SK-N-DZ (cell line): ENCODE measurements at regions not wholly inside any gene's neighbourhood (a gene's known extent, or its start where the extent isn't known, plus 50 kb on each side); places are given as distances from the start of the nearest gene placed in this dataset.
"Not testable (repeated sequence)": the region's sequence is repeated elsewhere in the genome, so short reads cannot be mapped to it uniquely, and the experiment has no call there.

ENCODE experiments used
- DNase-seq: peaks from one replicate; pipeline ENCODE4 v3.0.0-alpha.2; 2015; ENCODE audit warnings: low spot score

DNA sequence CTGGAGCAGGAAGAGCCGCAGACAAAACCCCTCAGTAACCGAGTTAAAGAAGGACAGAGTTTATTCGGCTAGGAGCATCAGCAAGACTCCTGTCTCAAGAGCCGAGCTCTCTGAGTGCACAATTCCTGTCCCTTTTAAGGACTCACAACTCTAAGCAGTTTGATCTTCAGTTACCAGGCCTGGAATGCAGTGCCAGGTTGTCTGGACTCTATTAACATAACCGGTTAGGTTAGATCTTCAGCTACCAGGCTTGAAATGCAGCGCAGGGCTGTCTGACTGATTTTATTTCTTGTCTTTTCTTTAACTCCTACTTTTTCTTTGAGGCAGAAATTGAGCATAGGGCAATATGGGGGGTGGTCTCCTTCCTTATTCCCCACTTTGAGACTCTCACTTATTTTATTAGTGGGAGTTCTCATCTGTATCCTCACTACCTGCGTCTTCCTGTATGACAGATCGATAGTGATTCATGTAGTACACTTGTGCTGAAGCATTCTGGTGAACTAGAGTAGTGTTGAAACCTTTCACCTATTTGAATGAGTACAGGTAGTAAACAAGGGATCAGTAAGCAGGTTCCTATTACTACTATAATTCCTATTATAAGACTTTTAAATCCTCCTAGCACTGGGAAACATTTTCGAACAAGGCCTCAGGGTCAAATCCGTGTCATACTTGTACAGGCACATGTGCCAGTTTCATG lies 325.0 kb downstream of the CGGBP1 start:
- DNase-seq, result no peak

DNA sequence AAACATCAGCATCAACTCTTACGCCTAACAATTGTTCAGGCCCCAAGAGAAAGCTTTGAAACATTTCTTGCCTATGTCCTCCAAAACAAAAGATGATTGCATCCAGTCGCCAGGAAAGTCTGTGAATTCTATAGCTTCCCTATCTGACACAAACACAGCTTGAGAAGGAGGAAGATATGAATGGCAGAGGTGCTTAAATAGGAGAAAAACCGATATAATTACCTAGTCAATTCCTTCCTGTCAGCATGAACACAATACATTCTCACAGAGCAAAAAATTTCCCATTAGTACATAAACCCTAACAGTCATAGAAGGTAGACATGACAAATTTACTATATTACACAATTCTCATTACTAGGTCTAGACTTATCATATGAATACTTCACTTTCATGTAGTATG lies 326.5 kb downstream of the CGGBP1 start:
- DNase-seq, result no peak

DNA sequence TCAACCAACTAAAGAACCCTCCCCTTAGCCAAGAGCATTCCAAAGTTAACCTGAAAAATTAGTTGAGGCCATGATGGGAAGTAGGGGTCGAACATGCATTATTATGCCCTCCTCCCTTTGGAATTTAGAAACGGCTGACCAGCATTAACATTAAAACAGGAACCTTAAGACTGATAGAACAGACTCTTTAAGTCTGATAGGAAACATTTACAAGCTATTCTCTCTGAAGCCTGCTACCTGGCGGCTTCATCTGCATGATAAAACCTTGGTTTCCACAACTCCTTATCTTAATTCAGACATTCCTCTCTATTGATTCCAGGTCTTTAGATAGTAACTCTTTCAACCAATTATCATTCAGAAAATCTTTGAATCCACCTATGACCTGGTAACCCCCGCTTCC lies 331.0 kb downstream of the CGGBP1 start:
- no peak for DNase-seq

DNA sequence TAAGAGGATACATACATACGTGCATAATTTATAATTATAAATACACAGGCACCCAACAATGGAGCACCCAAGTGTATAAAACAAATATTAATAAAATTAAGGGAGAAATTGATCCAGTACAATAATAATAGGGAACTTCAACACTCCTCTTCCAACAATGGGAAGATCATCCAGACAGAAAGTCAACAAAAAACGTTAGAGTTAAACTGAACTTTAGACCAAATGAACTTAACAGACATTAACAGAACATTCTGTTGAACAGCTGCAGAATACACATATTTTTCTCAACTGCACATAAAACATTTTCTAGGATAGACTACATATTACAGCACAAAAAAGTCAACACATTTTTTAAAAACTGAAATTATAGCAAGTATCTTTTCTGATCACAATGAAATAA lies 339.7 kb downstream of the CGGBP1 start:
- DNase-seq, result no peak

DNA sequence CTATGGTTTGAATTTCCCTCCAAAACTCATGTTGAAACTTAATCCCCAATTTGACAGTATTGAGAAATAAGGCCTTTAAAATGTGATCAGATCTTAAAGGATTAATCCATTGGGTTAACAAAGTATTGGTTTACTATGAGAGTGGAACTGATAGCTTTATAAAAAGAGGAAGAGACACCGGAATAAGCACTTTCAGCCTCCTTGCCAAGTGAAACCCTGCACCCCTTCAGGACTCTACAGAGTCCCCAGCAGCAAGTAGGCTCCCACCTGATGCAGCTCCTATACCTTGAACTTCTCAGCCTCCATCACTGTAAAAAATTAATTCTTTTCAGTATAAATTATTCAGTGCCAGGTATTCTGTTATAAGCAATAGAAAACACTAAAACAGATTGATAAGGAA lies 348.3 kb downstream of the CGGBP1 start:
- no peak for DNase-seq

DNA sequence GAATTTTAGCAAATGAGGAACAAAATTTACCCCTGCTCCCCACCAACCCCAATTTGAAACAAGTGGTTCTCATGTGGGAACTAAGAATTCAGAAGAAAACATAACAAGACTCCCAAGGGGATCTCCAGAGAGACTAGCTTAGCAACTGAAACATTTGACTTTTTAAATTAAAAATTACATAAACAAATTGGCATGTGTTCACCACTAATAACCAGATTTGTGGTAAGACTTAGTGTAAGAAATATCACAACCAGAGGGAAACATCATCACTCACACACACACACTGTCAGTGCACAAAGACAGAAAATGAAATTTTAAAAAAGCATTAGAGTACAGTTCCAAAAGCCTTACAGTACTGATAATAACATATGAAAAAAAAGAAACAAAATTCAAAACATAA lies 348.8 kb downstream of the CGGBP1 start:
- DNase-seq, result no peak

DNA sequence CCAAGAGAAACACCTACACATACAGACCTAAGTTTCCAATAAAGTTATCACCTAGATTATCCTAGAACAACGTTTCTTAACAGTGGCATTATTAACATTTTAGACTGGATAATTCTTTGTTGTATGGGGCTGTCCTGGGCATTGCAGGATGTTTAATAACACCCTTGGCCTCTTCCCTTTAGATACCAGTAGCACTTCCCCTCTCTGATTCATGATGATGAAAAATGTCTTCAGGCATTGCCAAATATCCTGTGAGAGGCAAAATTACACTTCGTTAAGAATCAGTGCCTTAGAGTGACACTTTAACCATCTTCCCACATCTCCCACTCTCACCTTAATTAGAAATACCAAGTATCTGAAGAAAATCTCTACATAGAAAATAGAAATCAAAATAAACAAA lies 352.6 kb downstream of the CGGBP1 start:
- DNase-seq, result no peak

DNA sequence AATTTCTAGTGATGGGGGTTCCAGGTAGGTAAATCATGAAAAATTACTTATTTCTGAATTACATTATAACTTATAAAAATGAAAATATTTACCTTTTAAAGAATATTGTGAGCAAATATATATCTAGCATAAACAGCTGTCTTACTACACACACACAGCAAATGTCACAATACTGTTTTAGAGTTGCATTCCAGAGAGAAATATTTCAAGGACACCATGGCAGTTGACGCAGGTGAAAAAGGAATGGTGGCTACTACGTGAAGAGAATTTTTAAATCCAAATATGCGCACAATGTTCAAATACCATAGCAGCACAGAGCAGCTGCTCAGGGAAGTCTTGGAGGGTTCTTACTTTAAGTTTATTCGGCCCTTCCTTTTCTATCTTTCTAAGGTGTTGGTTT lies 356.2 kb downstream of the CGGBP1 start:
- DNase-seq, result no peak

DNA sequence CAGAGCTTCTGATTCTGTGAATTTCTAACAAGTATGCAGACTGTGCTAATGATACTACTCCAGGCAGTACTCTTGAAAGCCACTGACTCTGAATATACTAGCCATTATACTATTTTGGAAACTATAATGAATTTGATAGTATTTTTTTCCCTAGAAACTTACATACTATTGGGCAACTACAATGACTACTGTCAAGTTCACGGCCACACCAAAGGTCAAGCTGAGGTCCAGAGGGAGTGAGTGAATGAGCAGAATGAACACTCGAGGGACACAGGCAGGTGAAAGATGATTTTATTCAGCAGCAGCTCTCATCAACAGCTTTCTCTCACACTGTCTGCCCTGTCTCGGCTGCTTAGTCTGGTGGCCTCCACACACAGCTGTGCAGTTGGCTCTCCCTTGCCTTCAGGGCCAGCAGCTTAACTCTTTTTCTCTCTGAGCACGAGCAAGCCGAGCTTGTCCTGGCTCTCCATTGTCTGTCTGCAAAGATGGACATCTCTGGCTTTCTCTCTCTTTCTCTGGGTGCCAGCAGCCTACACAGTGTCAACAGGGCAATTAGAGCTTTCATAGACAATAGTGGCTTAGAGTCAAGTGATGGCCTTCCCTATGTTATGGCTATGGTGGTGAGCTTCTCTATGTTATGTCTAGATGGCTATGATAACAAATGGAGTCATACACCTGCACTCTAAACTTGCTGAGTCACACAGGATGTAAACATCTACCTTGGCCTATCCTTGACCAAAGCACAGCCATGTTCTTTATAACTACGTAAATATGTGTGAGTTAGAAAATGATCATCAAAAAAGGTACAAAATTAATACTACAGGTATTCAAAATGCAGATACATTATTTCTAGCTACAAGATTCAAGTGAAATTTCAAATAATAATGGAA lies 362.4 kb downstream of the CGGBP1 start:
- no peak for DNase-seq

DNA sequence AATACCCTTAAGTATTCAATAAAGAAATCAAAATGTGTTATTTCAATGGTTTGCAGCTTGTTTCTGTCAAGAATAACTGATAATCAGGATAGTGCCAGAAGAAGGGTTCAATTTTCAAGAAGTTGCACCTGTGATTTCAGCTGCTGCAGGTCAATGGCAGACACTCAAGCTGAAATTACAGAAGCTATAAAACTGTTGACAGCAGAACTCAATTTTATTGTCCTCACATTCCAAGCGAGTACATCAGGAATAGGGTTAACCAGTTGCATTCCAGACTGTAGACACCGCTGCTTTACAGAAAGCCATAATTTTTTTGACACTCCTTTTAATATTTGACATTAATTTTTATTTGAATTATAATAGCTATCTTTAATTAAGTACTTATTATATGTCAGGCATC lies 364.1 kb downstream of the CGGBP1 start:
- DNase-seq, result no peak

DNA sequence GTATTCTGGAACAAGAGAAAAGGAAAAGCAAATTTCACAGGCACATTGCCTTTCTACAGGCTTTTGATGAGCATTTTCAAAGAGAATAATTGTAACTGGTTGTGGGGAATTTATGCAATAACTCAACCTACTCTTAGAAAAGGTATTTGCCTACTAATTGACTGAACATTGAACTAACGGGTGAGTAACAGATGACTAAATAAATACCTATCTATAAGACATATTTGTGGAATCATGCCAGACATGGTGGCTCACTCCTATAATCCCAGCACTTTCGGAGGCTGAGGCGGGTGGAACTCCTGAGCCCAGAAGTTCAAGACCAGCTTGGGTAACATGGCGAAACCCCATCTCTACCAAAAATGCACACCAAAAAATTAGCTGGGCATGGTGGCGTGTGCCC lies 367.7 kb downstream of the CGGBP1 start:
- no peak for DNase-seq

DNA sequence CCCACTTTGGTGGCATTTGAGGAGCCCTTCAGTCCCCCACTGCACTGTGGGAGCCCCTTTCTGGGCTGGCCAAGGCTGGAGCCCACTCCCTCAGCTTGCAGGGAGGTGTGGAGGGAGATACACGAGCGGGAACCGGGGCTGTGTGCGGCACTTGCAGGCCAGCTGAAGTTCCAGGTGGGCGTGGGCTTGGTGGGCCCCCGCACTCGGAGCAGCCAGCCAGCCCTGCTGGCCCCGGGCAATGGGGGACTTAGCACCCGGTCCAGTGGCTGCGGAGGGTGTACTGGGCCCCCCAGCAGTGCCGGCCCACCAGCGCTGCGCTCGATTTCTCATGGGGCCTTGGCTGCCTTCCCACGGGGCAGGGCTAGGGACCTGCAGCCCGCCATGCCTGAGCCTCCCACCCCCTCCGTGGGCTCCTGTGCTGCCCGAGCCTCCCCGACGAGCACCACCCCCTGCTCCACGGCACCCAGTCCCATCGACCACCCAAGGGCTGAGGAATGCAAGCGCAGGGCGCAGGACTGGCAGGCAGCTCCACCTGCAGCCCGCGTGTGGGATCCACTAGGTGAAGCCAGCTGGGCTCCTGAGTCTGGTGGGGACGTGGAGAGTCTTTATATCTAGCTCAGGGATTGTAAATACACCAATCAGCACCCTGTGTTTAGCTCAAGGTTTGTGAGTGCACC lies 379.7 kb downstream of the CGGBP1 start:
- DNase-seq, result not testable (repeated sequence)

DNA sequence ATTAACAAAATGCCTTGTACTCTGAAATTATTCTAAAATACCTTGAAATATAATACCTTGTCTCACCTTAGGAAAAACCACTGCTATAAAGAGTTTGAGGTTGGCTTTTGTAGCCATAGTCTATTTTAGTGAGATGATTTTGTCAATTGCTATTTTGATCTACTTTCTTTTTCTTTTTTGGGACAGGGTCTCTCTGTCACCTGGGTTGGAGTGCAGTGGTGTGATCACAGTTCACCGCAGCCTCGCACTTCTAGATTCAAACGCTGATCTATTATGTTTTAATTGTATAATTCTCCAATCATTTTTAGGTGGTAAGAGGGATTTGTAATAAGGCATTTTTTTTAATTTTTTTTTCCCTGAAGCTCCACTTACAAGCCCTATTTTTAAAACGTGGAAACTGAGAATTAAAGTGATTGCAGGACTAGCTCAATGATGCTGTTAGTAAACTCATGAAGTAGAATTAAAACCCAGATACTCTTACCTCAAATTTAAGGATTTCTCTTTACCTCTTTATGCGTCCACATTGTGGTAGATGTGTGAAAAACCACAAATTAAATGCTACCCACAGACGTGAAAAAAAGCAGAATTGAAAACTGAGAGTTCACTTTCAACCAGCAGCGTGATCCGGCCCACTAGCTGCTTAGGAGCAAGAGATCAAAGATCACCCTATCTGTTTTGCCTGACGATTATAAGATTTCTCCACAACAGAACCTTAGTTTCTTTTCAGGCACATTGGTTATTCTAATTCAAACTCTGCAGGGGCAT lies 384.2 kb downstream of the CGGBP1 start:
- no peak for DNase-seq

DNA sequence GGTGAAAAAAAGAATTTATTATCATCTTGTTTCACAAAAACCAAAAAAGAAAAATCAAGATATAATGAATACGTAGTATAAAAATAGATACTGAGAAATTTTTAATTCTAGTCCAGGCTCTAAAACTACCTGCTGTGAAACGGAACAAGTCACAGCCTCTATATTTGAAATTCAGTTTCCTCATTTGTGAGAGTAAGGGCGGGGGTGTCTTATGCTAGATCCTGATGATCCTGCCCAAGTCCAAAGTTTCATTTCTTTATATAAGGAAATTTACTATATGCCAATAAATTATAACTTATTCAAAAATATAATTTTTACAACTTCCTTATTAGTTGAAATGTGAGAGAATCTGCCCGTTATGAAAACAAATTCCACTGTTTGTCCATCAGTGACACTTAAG lies 385.7 kb downstream of the CGGBP1 start:
- DNase-seq, result no peak

DNA sequence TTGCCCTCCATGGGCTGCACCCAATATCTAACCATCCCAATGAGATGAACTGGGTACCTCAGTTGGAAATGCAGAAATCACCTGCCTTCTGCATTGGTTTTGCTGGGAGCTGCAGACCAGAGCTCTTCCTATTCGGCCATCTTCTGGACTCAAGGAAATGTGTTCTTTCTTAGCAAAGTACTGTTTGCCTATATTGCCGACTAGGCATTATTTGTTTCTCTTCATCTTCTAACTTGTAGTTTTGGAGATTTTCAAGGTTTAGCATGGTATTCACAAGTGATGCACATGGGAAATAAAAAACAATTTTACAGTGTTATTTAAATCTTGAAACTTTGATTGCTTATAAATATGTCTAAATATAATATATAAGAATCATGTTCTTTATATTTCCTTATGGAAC lies 377.8 kb upstream of the POU1F1 start:
- DNase-seq, result no peak

DNA sequence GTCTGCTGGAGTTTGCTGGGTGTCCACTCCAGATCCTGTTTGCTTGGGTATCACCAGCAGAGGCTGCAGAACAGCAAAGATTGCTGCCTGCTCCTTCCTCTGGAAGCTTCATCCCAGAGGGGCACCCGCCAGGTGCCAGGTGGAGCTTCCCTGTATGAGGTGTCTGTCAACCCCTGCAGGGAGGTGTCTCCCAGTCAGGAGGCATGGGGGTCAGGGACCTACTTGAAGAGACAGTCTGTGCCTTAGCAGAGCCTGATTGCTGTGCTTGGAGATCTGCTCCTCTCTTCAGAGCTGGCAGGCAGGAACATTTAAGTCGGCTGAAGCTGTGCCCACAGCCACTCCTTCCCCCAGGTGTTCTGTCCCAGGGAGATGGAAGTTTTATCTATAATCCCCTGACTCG lies 376.8 kb upstream of the POU1F1 start:
- not testable (repeated sequence) for DNase-seq

DNA sequence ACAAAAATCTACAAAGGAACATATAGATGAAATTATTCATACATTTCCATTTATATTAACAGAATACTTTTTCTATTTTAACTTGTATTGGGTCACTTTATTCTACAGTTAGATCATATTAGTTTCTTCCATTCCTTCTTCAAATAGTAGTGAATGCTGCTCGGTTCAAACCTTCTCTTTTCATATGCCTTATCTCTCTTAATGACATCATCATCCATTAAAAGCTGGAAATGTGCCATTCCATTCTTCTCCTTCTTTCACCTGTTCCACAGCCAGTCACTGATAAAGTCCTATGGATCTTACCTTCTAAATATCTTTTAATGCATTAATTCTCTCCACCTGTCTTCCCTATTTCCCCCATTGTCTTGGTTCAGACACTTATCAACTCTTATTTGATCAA lies 358.0 kb upstream of the POU1F1 start:
- DNase-seq, result no peak

DNA sequence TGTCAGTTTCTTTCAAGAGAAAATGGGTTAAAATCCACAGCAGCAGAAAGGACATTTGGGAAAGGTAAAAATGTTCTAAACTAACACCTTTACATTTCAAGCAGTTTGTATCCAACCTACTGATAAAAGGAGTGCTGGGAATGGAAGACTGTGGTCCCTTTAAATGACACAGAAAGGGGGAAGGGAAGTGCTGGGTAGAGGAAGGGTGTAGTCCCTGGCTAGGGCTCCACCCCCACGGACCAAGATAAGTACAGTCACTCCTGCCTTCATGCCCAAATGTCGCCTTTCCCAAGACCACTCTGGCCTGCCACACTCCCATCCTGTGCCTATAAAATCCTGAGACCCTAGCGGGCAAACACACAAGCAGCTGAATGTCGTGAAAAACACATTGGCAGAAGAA lies 350.9 kb upstream of the POU1F1 start:
- no peak for DNase-seq

DNA sequence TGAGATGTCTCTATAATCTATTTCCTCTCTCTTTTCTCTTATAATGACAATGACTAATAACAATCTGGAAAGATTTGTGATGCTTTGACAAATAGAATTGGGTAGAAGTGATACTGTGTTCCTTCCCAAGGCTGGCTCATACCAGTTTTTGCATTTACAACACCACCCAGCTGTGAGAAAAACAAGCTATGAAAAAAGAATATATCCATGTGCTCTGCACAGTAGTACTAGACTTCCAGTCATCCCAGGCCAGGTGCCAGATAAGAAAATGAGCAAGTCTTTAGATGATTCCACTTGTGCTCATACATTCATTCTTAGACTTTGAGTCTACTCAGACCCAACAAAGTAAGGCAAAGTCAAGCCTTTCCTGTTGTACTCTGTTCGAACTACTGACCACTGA lies 350.2 kb upstream of the POU1F1 start:
- DNase-seq, result no peak

DNA sequence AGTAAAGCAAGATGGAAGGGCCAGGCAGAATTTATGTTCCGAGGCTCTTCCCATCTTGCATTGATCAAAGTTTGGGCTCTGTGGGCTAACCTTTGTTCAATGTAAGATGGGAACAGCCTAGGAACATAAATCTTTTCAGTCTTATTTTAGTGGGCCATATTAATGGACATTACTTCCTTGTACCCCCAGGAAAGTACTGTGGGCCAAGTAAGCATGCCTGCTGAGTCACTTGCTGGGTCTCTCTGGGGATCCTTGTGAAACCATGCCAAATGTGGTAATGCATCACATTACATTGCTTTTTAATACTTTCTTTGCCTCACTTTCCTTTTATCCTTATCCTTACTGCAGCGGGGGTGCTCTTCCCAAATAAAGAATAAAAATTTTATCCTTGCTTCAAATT lies 349.5 kb upstream of the POU1F1 start:
- no peak for DNase-seq

DNA sequence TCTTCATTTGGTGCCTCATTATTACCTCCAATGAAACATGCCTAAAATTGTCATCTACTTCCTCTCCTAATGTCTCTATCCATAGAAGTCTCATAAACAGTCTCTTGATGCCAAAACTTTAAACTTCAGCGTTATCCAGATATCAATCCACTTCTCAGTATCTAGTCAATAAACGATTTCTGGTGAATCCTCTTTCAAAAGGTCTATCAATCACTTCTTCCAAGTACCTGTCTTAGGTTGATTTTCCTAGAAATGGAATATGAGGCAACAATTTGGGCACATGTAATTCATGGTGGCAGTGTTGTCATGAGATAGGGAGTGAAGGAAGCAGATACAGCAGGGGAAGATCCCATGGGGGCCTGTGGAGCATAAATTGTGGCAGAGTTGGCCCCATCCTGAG lies 348.5 kb upstream of the POU1F1 start:
- no peak for DNase-seq

DNA sequence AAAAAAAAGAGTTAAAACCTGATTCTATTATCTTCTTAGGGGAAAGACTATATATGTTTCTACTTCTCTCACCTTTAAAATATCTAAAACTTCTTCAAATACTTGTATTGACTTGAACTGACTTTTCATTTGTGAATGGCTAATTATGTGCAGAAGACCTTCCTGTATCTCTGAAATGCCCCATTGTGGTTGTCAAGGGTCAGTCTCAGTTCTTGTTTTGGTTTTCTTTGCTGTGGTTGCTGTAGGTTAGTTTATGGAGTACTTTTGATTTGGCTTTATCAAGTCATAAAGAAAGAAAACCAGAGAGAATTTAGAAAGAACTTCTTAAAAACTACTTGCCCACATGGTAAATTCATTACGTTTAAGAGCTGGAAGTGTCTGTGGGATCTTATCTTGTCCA lies 345.3 kb upstream of the POU1F1 start:
- DNase-seq, result no peak
